Bone marrow (tissue), 2 donors: ENCODE measurements at regions not wholly inside any gene's neighbourhood (a gene's known extent, or its start where the extent isn't known, plus 50 kb on each side); places are given as distances from the start of the nearest gene placed in this dataset.
"Not testable (repeated sequence)": the region's sequence is repeated elsewhere in the genome, so short reads cannot be mapped to it uniquely, and the experiment has no call there.

ENCODE experiments used
- DNase-seq, 2 donors: peaks; one replicate each; lab custom pipeline; 2025; lab: John Stamatoyannopoulos, UW

DNA sequence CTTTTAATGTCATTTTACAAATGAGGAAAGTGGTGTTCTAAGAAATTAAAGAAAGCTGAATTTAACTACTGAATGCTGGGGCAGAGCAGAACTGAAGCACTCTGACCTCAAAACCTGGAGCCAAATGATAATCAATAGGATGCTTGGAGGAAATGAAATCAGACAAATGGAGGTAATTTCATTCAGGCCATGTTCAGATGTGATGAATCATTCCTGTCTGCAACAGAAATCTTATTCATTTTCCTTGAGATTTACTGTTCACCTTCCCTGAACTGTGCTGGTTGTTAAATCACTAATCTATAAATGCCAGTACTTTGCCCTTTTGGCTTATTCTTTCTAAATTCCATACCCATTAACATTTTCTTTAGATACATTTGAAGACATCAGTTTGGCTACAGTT is 85.6 kb upstream of the SNX7 start:
- DNase-seq = no peak

DNA sequence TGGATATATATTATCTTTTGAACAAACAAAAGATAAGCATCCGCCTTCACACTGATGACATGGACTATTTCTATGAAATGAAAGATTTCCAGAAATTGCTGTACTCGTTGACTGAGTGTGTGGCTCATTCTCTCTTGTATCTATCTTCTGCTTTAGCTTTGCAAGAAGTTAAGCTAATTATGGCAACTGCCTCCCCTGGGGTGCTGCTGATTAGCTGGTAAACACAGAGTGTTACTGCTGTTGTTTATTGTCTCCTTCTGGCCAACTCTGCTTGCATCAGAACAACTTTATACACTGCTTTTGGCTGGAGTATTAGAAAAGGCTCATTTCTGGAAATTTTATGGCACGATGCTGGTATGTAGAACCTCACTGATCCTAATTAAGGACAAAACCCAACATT is 95.6 kb upstream of the SNX7 start:
- DNase-seq = no peak

DNA sequence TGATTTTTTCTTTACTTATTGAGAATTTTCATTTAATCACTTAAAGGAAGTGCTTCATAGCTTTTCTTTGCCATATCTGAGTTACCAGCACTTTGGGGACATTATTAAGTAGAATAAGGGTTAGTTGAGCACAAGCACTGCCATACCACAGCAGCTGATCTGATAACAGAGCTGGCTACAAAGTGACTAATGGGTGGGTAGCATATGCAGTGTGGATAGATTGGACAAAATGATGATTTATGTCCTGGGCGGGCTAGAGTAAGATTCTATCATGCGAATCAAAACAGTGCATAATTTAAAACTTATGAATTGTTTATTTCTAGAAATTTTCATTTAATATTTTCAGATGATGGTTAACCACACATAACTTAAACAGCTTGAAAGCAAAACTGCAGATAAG is 102.2 kb upstream of the SNX7 start:
- DNase-seq = no peak

DNA sequence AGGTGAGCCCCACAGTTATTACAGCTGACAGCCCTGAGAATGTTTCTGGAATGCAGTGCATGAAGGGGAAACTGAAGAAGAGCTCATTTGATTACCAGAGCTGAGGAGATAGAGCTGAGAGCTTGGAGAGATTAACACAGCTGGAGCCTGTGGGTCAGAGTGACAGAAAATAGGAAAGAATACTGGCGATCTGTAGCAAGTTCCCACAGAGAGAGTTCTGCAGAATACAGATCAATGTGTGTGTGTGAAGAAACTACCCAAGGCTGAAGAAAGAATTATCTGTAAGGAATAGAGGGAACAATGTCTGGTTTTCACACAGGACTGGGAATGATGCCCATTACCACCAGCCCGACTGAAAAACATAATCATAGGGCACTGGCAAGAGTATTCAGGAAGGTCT is 103.6 kb upstream of the SNX7 start:
- DNase-seq = no peak

DNA sequence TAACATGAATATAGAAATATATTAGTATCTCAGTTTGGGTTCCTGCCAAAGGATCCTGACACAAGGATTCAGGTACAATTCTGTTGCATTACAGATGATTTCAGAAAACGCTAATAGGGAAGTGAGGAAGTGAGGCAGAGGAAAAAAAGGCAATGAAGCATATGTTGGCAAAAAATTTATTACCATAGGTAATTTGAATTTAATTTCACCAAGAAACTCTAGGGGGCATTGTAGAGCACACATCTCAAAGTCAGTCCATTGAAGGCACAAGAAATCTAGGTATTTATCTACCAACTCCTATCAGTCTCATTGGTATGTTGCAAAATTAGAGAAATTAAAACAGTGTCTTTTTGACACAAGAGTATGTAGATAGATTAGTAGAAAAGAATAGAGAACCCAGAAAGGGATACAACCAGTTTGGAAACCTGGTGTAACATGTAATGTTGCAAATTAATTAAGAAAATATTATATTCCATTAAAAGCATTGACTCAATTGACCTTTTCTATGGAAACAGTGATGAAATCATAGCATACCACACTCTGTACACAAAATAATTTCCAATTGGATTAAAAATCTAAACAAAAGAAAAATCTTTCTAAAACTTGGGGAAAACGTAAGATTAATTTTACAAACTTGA is 104.9 kb upstream of the SNX7 start:
- DNase-seq = no peak

DNA sequence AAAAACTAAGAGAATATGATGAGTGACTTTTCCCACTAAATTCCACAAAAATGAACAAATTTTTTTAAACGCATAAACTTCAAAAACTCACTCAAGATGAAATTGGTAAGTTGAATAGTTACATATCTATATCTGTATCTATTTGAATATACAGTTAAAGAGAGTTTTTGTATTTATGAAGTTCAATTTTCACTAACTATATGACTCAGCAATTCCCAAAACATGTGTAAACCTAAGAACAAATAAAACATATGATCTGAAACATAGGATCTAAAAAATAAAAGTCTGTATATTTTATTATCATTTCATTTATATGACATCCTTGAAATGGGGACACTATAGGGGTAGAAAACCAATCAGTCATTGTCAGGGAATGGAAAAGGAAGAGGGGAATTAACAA is 105.7 kb upstream of the SNX7 start:
- DNase-seq = no peak

DNA sequence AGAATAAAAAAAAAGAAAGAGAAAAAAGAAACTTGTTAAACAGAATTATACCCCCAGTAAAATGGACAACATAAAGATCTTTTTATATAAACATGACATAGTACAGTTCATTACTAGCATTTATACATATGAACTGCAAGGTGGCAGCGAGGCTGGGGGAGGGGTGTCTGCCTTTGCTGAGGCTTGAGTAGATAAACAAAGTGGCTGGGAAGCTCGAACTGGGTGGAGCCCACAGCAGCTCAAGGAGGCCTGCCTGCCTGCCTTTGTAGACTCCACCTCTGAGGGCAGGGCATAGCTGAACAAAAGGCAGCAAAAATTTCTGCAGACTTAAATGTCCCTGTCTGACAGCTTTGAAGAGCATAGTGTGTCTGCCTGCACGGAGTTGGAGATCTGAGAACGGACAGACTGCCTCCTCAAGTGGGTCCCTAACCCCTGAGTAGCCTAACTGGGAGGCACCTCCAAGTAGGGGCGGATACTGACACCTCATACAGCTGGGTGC is 108.9 kb upstream of the SNX7 start:
- DNase-seq = not testable (repeated sequence)

DNA sequence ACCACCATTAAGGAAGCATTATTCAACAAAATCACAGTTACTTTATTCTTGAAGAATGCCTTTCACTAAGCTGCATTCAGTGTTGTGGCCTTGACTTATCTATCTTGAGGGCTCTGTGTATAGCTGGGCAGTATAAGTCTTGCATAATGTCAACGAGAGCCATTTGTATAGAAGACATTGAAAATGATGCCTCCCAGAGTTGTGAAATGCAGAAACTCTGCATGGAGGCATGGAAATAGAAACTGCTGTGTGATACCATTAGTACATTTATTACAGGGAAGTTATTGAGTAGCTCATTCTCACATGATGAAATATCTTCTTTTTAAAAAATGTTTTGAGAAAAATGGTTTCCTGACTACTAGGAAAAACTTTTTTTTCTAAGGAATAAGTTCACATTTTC is 111.4 kb upstream of the SNX7 start:
- no peak for DNase-seq

DNA sequence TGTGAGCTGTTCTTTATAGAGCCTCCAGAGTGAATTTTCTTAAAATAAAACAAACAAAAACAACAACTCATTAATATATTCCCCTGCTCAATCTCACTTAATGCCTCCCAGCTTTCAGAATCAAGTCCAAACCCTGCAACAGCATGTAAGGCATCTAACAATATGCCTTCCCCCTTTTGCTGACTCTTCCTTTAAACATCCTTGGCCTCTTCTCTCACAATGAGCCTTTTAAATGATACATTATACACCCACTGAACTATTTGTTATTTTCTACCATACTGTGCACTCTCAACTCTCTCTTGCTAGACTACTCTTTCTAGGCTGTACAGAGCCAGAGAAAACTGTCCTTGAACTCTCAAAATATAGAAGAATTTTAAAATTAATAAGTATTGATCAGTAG is 115.2 kb upstream of the SNX7 start:
- DNase-seq = no peak

DNA sequence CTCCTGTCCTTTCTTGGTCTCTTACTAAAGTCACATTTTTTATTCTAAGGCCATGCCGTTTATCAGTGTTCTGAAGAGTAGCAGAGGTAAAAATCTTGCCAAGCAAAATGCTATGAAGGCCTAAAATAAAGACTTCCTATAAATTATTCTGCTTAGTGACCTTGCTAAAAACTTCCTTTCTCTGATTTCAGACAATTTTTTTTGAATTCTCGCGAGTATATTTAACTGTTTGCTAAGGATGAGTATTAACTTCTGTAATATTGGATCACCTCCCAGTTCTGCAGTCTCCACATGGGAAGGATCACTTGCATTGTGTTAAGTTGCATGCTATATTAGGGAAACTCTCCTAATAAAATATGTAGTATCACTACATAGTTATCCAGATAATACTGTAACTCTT is 123.4 kb upstream of the SNX7 start:
- no peak for DNase-seq

DNA sequence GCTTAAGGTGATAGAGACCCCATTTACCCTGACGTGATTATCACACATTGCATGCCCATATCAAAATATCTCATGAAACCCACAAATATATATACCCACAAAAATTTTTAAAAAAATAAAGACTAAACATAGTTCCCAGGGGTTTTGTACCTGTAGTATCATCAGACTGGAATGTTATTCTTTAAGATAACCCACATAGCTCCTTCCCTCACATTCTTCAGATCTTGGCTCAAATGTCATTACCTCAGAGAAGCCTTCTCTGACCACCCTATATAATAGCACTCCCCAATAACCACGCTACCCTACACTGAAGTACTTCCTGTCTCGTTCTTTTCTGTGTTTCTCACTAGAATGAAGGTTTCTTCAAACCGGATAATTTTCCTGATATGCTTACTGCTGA is 138.3 kb upstream of the SNX7 start:
- DNase-seq = no peak

DNA sequence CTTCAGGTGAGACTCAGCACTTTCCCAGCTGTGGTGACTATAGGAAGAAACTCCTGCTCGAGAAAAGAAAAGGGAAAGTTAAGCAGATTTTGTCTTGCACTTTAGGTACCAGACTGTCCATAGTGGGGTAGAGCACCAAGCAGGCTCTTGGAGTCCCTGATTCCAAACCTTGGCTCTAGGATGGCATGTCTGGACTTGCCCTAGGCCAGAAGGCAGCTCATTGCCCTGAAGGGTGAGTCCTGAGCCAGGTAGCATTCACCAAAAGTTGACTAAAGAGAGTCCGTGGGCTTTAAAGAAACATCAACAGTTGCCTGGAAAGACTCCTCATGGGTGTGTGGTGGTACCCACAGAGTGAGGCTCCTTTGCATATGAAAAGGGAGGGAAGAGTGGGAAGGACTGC is 145.2 kb upstream of the SNX7 start:
- no peak for DNase-seq

DNA sequence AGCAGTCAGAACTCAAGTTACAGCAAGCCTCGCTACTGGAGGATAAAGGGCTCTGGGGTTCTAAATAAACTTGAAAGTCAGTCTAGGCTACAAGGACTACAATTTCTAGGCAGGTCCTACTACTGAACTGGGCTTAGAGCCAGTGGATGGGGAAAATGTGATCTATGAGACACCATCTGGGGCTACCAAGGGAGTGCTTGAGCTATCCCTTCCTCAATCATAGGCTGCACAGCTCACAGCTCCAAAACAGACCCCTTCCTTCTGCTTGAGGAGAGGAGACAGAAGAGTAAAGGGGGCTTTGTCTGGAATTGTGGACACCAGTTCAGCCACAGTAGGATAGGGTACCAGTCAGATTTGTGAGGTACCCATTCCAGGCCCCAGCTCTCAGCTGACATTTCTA is 145.8 kb upstream of the SNX7 start:
- DNase-seq = no peak

DNA sequence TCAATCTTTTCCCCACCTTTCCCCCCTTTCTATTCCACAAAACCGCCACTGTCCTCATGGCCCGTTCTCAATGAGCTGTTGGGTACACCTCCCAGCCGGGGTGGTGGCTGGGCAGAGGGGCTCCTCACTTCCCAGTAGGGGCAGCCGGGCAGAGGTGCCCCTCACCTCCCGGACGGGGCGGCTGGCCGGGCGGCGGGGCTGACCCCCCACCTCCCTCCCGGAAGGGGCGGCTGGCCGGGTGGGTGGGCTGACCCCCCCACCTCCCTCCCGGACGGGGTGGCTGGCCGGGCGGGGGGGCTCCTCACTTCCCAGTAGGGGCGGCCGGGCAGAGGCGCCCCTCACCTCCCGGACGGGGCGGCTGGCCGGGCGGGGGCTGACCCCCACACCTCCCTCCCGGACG is 149.3 kb upstream of the SNX7 start:
- DNase-seq = not testable (repeated sequence)

DNA sequence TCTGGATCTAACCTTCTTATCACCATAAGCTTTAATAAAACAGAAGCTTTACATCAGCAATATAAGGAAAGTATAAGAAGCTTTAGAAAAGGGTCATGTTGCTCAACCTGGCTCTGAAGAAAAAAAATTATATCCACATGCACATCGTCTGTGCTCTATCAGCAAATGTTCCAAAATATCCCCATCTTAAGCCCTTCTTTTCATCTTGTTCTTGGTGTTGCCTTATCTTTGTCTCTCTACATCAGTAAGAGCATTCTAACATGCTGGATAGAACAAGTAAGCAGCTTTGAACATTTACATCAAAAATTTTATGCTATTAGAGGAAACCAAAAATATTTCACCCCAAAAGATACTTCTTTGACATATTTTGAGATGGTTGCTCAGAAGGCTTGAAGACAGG is 157.8 kb upstream of the SNX7 start:
- DNase-seq = no peak

DNA sequence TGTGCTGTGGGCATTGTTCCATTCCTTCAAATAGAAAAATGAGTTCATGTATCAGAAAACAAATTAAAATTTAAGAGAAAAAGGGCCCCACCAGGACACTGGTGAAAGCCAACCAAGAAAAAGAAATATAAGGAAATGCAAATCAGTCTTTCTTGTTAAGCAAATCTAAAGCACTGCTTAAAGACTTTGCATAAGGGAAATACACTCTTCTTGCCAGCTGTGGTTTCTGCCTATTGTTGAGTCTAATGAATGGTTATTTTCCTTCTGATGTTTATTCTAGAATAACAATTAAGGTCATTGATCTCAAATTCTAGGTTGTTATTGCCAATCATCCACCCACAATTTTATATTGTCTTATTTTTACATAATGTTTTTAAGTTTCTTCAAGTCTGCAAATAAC is 158.6 kb upstream of the SNX7 start:
- DNase-seq = no peak

DNA sequence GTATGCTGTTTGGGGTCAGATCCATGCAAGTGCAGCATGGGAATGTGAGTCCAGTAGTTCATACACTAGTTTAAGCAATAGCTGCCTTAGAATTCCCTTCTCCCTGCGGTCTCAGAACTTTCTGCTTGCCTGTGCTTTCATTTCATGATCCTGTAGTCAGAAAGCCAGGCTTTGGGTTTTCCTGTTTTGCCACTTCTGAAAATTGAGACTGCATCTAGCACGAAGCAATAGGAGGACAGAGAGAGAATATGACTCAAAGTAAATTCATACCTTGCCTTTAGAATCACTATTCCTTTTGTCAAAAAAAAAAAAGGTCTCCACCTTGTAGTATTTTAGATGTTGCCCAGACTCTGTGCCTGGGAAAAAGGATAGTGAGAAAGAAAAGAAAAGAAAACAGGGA is 161.2 kb upstream of the SNX7 start:
- no peak for DNase-seq

DNA sequence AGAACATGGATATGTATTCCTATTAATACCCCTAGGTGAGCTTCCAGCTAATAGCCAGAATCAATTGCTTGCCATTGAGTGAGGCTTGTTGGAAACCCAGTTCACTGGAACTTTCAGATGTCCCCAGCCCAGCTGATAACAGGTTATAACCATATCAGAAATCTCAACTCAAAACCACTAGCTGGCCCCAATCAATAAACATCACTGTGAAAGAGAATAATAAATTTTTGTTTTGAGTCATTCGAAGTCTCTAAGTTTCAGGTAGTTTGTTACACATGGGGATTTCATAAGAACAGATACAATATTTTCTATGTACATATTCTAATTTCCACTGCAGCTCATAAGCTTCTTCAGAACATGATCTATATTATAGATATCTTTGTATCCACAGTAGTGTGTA is 162.9 kb upstream of the SNX7 start:
- DNase-seq = no peak

DNA sequence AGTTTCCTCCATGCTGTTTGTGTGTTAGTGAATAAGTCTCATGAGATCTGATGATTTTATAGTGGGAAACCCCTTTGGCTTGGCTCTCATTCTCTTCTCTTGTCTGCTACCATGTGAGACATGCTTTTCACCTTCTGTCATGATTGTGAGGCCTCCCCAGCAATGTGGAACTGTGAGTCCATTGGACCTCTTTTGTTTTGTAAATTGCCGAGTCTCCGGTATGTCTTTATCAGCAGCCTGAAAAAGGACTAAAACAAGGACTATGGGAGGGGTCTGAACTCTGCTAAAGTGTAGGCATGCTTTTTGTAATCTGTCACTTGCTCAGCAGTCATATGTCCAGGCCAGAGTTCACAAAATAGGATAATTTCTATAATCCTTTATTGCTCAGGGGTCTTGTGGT is 164.0 kb upstream of the SNX7 start:
- DNase-seq = no peak

DNA sequence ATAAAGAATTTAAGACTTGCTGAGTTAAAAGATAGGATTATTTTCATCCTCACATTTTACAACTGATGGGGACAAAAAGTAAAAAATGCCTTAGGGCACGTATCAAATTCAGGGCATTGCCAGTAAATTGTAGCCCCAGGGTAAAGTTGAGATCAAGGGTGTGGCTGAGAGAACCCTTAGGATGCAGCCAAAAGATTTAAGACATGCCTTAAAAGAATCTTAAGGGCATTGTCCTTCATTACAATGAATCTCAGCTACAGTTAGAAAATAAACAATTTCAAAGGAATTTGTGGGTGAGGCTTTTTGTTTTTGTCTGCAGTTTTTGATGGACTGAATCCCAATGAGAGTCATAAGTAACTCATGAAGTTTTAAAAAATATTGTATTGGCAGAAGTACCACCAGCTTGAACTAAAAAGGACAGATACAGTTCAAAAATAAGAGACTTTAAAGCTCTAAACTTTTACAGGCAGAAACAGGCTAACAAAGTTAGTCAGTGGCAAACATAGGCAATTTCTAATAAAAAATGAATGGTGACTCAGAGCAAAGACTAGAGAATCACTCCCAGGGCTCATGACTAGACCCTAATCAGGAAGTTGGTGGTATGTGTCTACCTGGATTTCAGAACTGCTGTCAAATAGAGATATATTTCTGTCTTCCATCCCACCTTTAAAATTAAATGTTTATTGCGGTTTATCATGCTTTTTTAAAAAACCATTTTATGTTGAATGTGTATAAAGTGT is 165.1 kb upstream of the SNX7 start:
- no peak for DNase-seq

DNA sequence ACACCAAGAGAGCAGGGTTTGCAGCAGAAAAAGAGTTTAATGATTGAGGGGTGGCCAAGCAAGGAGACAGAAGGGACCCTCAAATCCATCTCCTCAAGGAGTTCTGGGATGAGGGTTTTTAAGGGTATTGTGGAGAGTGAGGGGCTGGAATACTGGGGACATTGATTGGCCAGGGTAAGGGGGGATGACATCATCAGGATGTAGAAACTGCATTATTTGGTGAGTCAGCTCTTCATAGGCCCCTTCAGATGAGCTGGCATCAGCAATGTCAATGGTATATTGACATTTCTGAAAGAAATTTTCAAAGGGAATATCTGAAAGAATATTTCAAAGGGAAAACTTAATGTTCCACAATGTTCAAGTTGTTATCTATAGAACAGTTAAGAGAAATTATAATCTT is 168.1 kb upstream of the SNX7 start:
- DNase-seq = no peak

DNA sequence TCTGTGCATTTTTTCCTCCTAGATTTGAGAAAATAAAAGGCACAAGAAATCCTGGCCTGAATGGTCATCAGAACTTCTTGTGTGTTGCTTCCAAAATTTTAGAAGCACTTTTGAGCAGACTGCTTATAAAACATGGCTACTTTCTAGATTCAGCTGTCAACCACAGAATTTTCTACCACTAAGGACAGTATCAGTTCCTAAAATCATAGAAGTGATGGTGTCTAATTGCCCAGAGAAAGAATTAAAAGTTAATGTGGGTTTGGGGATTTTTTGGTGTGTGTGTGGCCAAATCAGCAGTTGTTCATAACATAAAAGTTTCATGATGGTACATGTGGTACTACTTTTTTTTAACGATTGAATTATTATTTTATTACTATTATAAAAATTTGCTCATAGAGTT is 171.4 kb upstream of the SNX7 start:
- no peak for DNase-seq

DNA sequence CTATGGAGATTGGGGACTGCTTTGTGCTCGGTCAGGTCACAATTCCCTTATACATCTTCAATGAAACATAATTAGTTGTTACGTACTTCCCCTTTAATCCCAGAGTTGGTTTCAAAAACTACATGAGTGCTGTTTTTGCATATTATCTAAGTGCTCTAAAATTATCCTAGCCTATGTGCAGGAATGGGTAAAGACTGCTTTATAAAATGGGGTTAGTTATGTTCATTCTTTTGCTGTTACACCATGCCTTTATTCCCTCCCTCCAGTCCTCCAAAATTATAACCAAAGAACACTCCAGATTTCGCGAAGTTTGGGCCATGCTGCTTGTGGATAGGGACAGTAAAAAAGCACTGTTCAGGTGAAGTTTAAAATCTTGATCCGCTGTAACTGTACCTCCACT is 173.9 kb upstream of the SNX7 start:
- DNase-seq = no peak

DNA sequence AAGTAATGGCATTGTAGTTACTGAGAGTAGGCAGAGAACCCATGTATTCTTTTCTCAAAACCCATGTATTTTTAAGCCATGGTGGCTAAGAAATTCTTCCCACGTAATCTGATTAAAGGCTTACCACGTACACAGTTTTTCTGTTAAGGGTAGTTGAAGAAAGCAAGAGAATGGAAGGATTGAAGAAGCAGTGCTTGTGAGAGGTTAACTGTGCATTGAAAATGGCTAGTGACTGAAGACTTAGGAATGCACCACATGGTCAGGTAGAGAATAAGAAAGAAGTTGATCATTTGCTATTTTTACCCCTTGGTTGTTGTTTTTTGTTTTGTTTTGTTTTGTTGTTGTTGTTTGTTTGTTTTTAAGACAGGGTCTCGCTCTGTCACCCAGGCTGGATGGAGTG is 178.9 kb upstream of the SNX7 start:
- DNase-seq = no peak
